ENCODE measurements at regions not wholly inside any gene's neighbourhood (a gene's known extent, or its start where the extent isn't known, plus 50 kb on each side); places are given as distances from the start of the nearest gene placed in this dataset.
"Not testable (repeated sequence)": the region's sequence is repeated elsewhere in the genome, so short reads cannot be mapped to it uniquely, and the experiment has no call there.

- H3K36me3 ChIP-seq (ENCODE audit: insufficient read depth): peaks cover 1% of the 10 kb centered on the region
- no peak overlapping the region for H3K27ac ChIP-seq (ENCODE audit: low read depth)
- no peak for DNase-seq (ENCODE audit: extremely low spot score)
- 98% methylated on average over 9 of the region's 9 CpGs for WGBS
- no peak overlapping the region for H3K4me3 ChIP-seq (ENCODE audit: low read depth, low read length)
- H3K4me1 ChIP-seq (ENCODE audit: insufficient read depth): no peaks in the 10 kb centered on the region
Observed at GRCh38 chr3:177804646-177805045, 607.4 kb upstream of the TBL1XR1 start.

- Histone ChIP-seq H3K4me1 (ENCODE audit: insufficient read depth) (no peaks in the 10 kb centered on the region), H3K27ac (ENCODE audit: low read depth) (no peak overlapping the region)
Observed at GRCh38 chr3:177807150-177807875, 610.0 kb upstream of the TBL1XR1 start.

GRCh38 chr3:177808928-177809478 lies 611.7 kb upstream of the TBL1XR1 start:
- H3K36me3 ChIP-seq (ENCODE audit: insufficient read depth); H3K4me1 ChIP-seq (ENCODE audit: insufficient read depth); H3K27ac ChIP-seq (ENCODE audit: low read depth); H3K4me3 ChIP-seq (ENCODE audit: low read depth, low read length); DNase-seq (ENCODE audit: extremely low spot score): not testable (repeated sequence)
- 97% methylated on average over 32 of the region's 32 CpGs for WGBS

More at GRCh38 chr3:177807150-177807875, 610.0 kb upstream of the TBL1XR1 start:
- WGBS: 93% methylated on average over 8 of the region's 8 CpGs
- Histone ChIP-seq H3K36me3 (ENCODE audit: insufficient read depth) (peaks cover 1% of the 10 kb centered on the region), H3K4me3 (ENCODE audit: low read depth, low read length) (no peak overlapping the region)
- DNase-seq (ENCODE audit: extremely low spot score): no peak

GRCh38 chr3:177810162-177810623 lies 612.9 kb upstream of the TBL1XR1 start:
- no peaks in the 10 kb centered on the region for H3K4me1 ChIP-seq (ENCODE audit: insufficient read depth)
- H3K4me3 ChIP-seq (ENCODE audit: low read depth, low read length): no peak overlapping the region
- H3K27ac ChIP-seq (ENCODE audit: low read depth): no peak overlapping the region
- no peak for DNase-seq (ENCODE audit: extremely low spot score)
- WGBS: 25% methylated on average over 3 of the region's 3 CpGs
- peaks cover 1% of the 10 kb centered on the region for H3K36me3 ChIP-seq (ENCODE audit: insufficient read depth)

GRCh38 chr3:177811112-177811511 lies 613.8 kb upstream of the TBL1XR1 start:
- no peaks in the 10 kb centered on the region for H3K4me1 ChIP-seq (ENCODE audit: insufficient read depth)
- no peaks in the 10 kb centered on the region for H3K36me3 ChIP-seq (ENCODE audit: insufficient read depth)
- no peak overlapping the region for H3K4me3 ChIP-seq (ENCODE audit: low read depth, low read length)
- no peak for DNase-seq (ENCODE audit: extremely low spot score)
- WGBS: 89% methylated on average over 3 of the region's 3 CpGs
- no peak overlapping the region for H3K27ac ChIP-seq (ENCODE audit: low read depth)

- no peak overlapping the region for H3K4me3 ChIP-seq (ENCODE audit: low read depth, low read length)
- 97% methylated on average over 1 of the region's 1 CpG for WGBS
- DNase-seq (ENCODE audit: extremely low spot score): no peak
- no peaks in the 10 kb centered on the region for H3K4me1 ChIP-seq (ENCODE audit: insufficient read depth)
- no peaks in the 10 kb centered on the region for H3K36me3 ChIP-seq (ENCODE audit: insufficient read depth)
- H3K27ac ChIP-seq (ENCODE audit: low read depth): no peak overlapping the region
Observed at GRCh38 chr3:177811835-177812234, 614.6 kb upstream of the TBL1XR1 start.

- no peaks in the 10 kb centered on the region for H3K4me1 ChIP-seq (ENCODE audit: insufficient read depth)
- H3K4me3 ChIP-seq (ENCODE audit: low read depth, low read length): no peak overlapping the region
- H3K27ac ChIP-seq (ENCODE audit: low read depth): no peak overlapping the region
- no peaks in the 10 kb centered on the region for H3K36me3 ChIP-seq (ENCODE audit: insufficient read depth)
- no peak for DNase-seq (ENCODE audit: extremely low spot score)
- 60% methylated on average over 5 of the region's 5 CpGs for WGBS
Observed at GRCh38 chr3:177812492-177812891, 615.2 kb upstream of the TBL1XR1 start.

GRCh38 chr3:177813322-177813721 lies 616.0 kb upstream of the TBL1XR1 start:
- Histone ChIP-seq H3K4me3 (ENCODE audit: low read depth, low read length) (no peak overlapping the region), H3K4me1 (ENCODE audit: insufficient read depth) (no peaks in the 10 kb centered on the region), H3K36me3 (ENCODE audit: insufficient read depth) (no peaks in the 10 kb centered on the region), H3K27ac (ENCODE audit: low read depth) (no peak overlapping the region)
- WGBS: 81% methylated on average over 3 of the region's 3 CpGs
- DNase-seq (ENCODE audit: extremely low spot score): no peak

- WGBS: 57% methylated on average over 6 of the region's 6 CpGs
- H3K4me3 ChIP-seq (ENCODE audit: low read depth, low read length): no peak overlapping the region
Observed at GRCh38 chr3:177816667-177817208, 619.5 kb upstream of the TBL1XR1 start.

GRCh38 chr3:177817751-177818150 lies 620.5 kb upstream of the TBL1XR1 start:
- 63% methylated on average over 2 of the region's 2 CpGs for WGBS
- Histone ChIP-seq H3K36me3 (ENCODE audit: insufficient read depth) (no peaks in the 10 kb centered on the region), H3K4me3 (ENCODE audit: low read depth, low read length) (no peak overlapping the region), H3K27ac (ENCODE audit: low read depth) (no peak overlapping the region), H3K4me1 (ENCODE audit: insufficient read depth) (no peaks in the 10 kb centered on the region)
- no peak for DNase-seq (ENCODE audit: extremely low spot score)

More at GRCh38 chr3:177816667-177817208, 619.5 kb upstream of the TBL1XR1 start:
- no peaks in the 10 kb centered on the region for H3K36me3 ChIP-seq (ENCODE audit: insufficient read depth)
- no peak for DNase-seq (ENCODE audit: extremely low spot score)
- H3K4me1 ChIP-seq (ENCODE audit: insufficient read depth): no peaks in the 10 kb centered on the region
- no peak overlapping the region for H3K27ac ChIP-seq (ENCODE audit: low read depth)

- 90% methylated on average over 2 of the region's 2 CpGs for WGBS
- H3K36me3 ChIP-seq (ENCODE audit: insufficient read depth): no peaks in the 10 kb centered on the region
- H3K4me3 ChIP-seq (ENCODE audit: low read depth, low read length): no peak overlapping the region
- H3K27ac ChIP-seq (ENCODE audit: low read depth): no peak overlapping the region
- H3K4me1 ChIP-seq (ENCODE audit: insufficient read depth): no peaks in the 10 kb centered on the region
- DNase-seq (ENCODE audit: extremely low spot score): no peak
Observed at GRCh38 chr3:177818712-177819240, 621.5 kb upstream of the TBL1XR1 start.

- Histone ChIP-seq H3K4me1 (ENCODE audit: insufficient read depth) (no peaks in the 10 kb centered on the region), H3K27ac (ENCODE audit: low read depth) (no peak overlapping the region), H3K4me3 (ENCODE audit: low read depth, low read length) (no peak overlapping the region), H3K36me3 (ENCODE audit: insufficient read depth) (no peaks in the 10 kb centered on the region)
- no peak for DNase-seq (ENCODE audit: extremely low spot score)
- 74% methylated on average over 2 of the region's 2 CpGs for WGBS
Observed at GRCh38 chr3:177820683-177821316, 623.5 kb upstream of the TBL1XR1 start.

- Histone ChIP-seq H3K36me3 (ENCODE audit: insufficient read depth) (no peaks in the 10 kb centered on the region), H3K4me1 (ENCODE audit: insufficient read depth) (no peaks in the 10 kb centered on the region), H3K27ac (ENCODE audit: low read depth) (no peak overlapping the region), H3K4me3 (ENCODE audit: low read depth, low read length) (no peak overlapping the region)
- WGBS: 55% methylated on average over 2 of the region's 2 CpGs
- DNase-seq (ENCODE audit: extremely low spot score): no peak
Observed at GRCh38 chr3:177822681-177823096, 625.4 kb upstream of the TBL1XR1 start.

Data from urinary bladder (tissue), 3 donors.